ENCODE measurements at regions not wholly inside any gene's neighbourhood (a gene's known extent, or its start where the extent isn't known, plus 50 kb on each side); places are given as distances from the start of the nearest gene placed in this dataset.

DNA sequence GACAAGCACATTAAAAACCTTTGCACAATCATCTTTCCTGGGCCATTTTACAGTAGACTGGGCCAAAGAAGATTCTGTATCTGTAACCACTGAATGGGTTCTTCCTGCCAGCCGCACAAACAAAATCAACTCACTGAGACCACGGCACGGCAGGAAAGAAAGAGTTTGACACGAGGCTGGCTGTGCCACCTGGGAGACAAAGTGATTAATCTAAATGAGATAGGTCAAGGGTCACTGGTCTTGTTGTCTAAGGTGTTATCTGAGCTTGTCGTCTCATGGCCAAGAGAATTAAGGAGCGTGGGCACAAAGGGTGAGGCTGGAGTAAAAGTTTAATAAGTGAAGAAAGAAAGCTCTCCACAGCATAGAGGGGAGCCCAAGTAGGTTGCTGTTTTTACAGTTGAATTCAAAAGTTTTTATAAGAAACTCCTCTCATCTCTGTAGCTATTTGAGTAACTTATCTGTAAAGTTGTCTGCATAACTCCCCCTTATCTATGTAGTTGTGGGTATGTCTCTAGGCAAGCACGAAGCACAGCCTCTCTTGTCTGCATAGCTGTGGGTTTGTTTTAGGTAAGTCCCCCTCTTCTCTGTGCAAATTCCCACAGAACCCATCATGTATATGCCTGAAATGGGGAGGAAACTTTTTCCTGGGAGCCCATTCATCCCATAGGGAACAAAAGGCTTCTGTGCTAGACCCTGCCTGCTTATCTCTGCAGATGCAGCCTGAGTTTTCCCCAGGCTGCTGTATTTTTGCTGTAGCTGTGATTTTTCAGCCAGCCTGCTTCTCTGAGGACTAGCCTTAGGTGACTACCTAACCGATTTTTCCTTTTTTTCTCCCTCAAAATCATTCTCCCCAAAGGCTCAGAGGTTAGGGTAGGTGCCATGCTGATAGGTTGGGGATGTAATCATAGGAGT, 1314.6 kb upstream of the TMEM132C start (continued):
- no peak for TF ChIP-seq CREM (IDR thresholded peaks at IDR 0.05; ENCODE audit: low read depth)

DNA sequence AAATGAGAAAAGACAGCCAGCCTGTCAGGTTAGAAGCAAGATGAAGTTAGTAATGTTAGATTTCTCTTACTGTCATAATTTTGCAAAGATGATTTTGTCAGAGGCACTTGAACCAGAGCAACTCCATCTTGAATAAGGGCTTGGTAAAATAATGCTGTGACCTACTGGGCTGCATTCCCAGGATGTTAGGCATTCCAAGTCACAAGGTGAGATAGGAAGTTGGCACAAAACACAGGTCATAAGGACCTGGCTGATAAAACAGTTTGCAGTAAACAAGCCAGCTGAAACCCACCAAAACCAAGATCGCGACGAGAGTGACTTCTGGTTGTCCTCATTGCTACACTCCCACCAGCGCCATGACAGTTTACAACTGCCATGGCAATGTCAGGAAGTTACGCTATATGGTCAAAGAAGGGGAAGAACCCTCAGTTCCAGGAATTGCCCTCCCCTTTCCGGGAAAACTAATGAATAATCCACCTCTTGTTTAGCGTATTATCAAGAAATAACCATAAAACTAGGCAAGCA, 1313.5 kb upstream of the TMEM132C start:
- no peaks in the 10 kb centered on the region for H3K4me1 ChIP-seq (ENCODE audit: control insufficient read depth, insufficient read depth, low read length)
- no peaks in the 10 kb centered on the region for H3K36me3 ChIP-seq (ENCODE audit: control insufficient read depth in 2 of 2, insufficient read depth in 2 of 2, low read length in 1 of 2)
- ATAC-seq (no peak), FAIRE-seq (no peak), DNase-seq (ENCODE audit: low read depth, low spot score) (no peak)
- H2AFZ ChIP-seq (ENCODE audit: control insufficient read depth, low read depth, low read length) = no peak overlapping the region
- H3K27me3 ChIP-seq (replicated peaks in 1 of 2; ENCODE audit: control insufficient read depth in 2 of 2, insufficient read depth in 2 of 2, low read length in 1 of 2) = no peaks in the 10 kb centered on the region
- in situ Hi-C loops (cut with MboI) = no loop called here
- H3K4me3 ChIP-seq = no peak overlapping the region
- RAD21 ChIA-PET (ENCODE audit: unreplicated experiment) = no interaction called here
- no TSS peak for BruUV-seq (replicated peaks)
- no peak overlapping the region for H3K9ac ChIP-seq (ENCODE audit: control insufficient read depth, insufficient read depth, low read length)
- H3K79me2 ChIP-seq (ENCODE audit: control insufficient read depth, insufficient read depth, low read length) = no peaks in the 10 kb centered on the region
- H3K4me2 ChIP-seq (ENCODE audit: control insufficient read depth, insufficient read depth) = no peak overlapping the region
- POLR2A ChIA-PET = no interaction called here
- intact Hi-C loops (cut with micrococcal nuclease; ENCODE audit: unreplicated experiment) = no loop called here
- 53% methylated on average over 7 of the region's 7 CpGs for WGBS (ENCODE audit: insufficient coverage, insufficient replicate concordance, low lambda C conversion rate, missing lambda C conversion rate)
- H3K9me3 ChIP-seq (replicated peaks; ENCODE audit: control insufficient read depth, insufficient read depth, low read length) = no peaks in the 10 kb centered on the region
- CTCF ChIA-PET = no interaction called here
- no peaks in the 10 kb centered on the region for H4K20me1 ChIP-seq (ENCODE audit: control insufficient read depth, insufficient read depth)
- H3K27ac ChIP-seq (ENCODE audit: control insufficient read depth, insufficient read depth) = no peak overlapping the region
- SMC1A ChIA-PET (ENCODE audit: uncharacterized antibody, unreplicated experiment) = interaction anchor here (0.6 kb wide), 1 partner anchor 496 kb away, joined by 3 read pairs; no protein-coding TSS in a partner anchor
- no peak for TF ChIP-seq EZH2 (IDR thresholded peaks at IDR 0.05; ENCODE audit: borderline replicate concordance, control insufficient read depth, low read depth, low read length)
- no peak for TF ChIP-seq ZNF24 (IDR thresholded peaks at IDR 0.05)
- TF ChIP-seq MAX (IDR thresholded peaks at IDR 0.05; ENCODE audit: low read depth, low read length) = no peak
- TF ChIP-seq CBX5 (IDR thresholded peaks at IDR 0.05; ENCODE audit: low read depth) = no peak
- no peak for TF ChIP-seq SUZ12 (IDR thresholded peaks at IDR 0.05; ENCODE audit: unreplicated experiment)
- TF ChIP-seq MEF2B (IDR thresholded peaks at IDR 0.05; ENCODE audit: partially characterized antibody, poor library complexity, severe bottlenecking) = no peak
- no peak for TF ChIP-seq ESRRA (IDR thresholded peaks at IDR 0.05; ENCODE audit: low read length)
- no peak for TF ChIP-seq EED (IDR thresholded peaks at IDR 0.05; ENCODE audit: low read depth)
- TF ChIP-seq USF2 (IDR thresholded peaks at IDR 0.05; ENCODE audit: borderline replicate concordance, low read depth, low read length) = no peak
- no peak for TF ChIP-seq EP300 (IDR thresholded peaks at IDR 0.05; ENCODE audit: borderline replicate concordance in 1 of 2, control insufficient read depth in 1 of 2, low read depth in 2 of 2, low read length in 2 of 2)
- TF ChIP-seq BCLAF1 (IDR thresholded peaks at IDR 0.05) = no peak
- TF ChIP-seq DPF2 (IDR thresholded peaks at IDR 0.05) = no peak
- TF ChIP-seq SMARCA5 (IDR thresholded peaks at IDR 0.05) = no peak
